GM12875 (cell line): ENCODE measurements at regions not wholly inside any gene's neighbourhood (a gene's known extent, or its start where the extent isn't known, plus 50 kb on each side); places are given as distances from the start of the nearest gene placed in this dataset.
"Not testable (repeated sequence)": the region's sequence is repeated elsewhere in the genome, so short reads cannot be mapped to it uniquely, and the experiment has no call there.

ENCODE experiments used
- H3K4me3 ChIP-seq: one replicate; pipeline ENCODE4 v1.5.1; 2011; ENCODE audit warnings: low read depth, low read length, control low read depth
- CTCF ChIP-seq: IDR thresholded peaks from 2 replicates; pipeline ENCODE4 v1.5.1; 2011; ENCODE audit warnings: low read depth, mild to moderate bottlenecking, control low read depth, inconsistent platforms, low read length, moderate library complexity, borderline replicate concordance; ENCODE audit not compliant: insufficient read depth

- H3K4me3 ChIP-seq: no peak overlapping the region
- no peak for TF ChIP-seq CTCF
Measured at GRCh38 chr13:61215116-61215515, 200.5 kb downstream of the PCDH20 start.

GRCh38 chr13:61214551-61214950 is 201.1 kb downstream of the PCDH20 start:
- no peak overlapping the region for H3K4me3 ChIP-seq
- TF ChIP-seq CTCF: no peak

- not testable (repeated sequence) for H3K4me3 ChIP-seq
Measured at GRCh38 chr13:61205898-61206297, 209.8 kb downstream of the PCDH20 start.

- no peak for TF ChIP-seq CTCF
- H3K4me3 ChIP-seq: no peak overlapping the region
Measured at GRCh38 chr13:61204025-61204424, 211.6 kb downstream of the PCDH20 start.

GRCh38 chr13:61202042-61202441 is 213.6 kb downstream of the PCDH20 start:
- no peak overlapping the region for H3K4me3 ChIP-seq

GRCh38 chr13:61192826-61193225 is 222.8 kb downstream of the PCDH20 start:
- H3K4me3 ChIP-seq: no peak overlapping the region
- TF ChIP-seq CTCF: no peak

More at GRCh38 chr13:61202042-61202441, 213.6 kb downstream of the PCDH20 start:
- TF ChIP-seq CTCF: no peak

- H3K4me3 ChIP-seq: no peak overlapping the region
- TF ChIP-seq CTCF: no peak
Measured at GRCh38 chr13:61188057-61188456, 227.6 kb downstream of the PCDH20 start.

GRCh38 chr13:61187471-61187870 is 228.2 kb downstream of the PCDH20 start:
- H3K4me3 ChIP-seq: no peak overlapping the region
- no peak for TF ChIP-seq CTCF
